ENCODE measurements at regions not wholly inside any gene's neighbourhood (a gene's known extent, or its start where the extent isn't known, plus 50 kb on each side); places are given as distances from the start of the nearest gene placed in this dataset.

DNA sequence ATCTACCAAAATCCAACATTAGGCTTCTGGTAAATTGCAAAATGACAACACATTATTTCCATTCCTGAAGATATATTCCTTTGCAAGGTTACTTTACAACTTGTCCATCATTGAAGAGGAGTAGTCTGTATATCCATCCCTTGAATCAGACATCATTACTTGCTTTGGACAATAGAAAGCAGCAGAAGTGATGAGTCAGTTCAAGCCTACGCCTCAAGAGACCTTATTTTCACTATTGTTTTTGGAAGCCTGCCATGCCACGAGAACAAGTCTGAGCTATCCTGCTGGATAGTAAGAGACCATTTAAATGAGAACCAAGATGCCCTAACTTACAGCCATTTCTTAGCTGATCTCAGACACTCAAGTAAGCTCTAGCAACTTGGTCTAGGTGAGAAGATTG is 246.0 kb upstream of the HHIP start:
- no peaks in the 10 kb centered on the region for H3K27me3 ChIP-seq
- no peaks in the 10 kb centered on the region for H3K4me1 ChIP-seq
- intact Hi-C loops (cut with DNase I) = no loop called here
- no peak for TF ChIP-seq CTCF (IDR thresholded peaks at IDR 0.05)
- H3K27ac ChIP-seq = no peak overlapping the region
- H3K36me3 ChIP-seq = no peaks in the 10 kb centered on the region
- no peak overlapping the region for H3K4me3 ChIP-seq
- no peak overlapping the region for H3K9ac ChIP-seq (ENCODE audit: low read depth in 2 of 2, low read length in 2 of 2)
- no peak for DNase-seq
- H3K9me3 ChIP-seq = no peaks in the 10 kb centered on the region

DNA sequence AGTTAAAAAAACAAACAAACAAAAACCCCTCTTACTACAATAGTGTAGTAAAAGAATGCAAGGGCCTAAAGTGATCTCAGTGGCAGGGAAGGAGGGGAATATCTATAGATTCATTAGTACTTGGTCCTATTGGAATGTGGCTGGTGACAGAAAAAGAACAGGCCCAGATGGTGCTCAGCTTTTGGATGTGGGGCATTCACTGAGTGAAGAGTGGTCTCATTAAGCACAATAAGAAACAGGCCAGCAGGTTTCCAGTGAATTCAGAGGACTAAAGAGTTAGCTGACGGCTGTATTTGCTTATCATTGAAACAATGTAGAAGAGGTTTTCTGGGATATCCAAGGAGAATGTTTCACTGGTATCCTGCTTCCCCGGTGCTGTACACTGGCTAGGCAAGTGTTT is 243.8 kb upstream of the HHIP start:
- intact Hi-C loops (cut with DNase I) = no loop called here
- no peak overlapping the region for H3K9ac ChIP-seq (ENCODE audit: low read depth in 2 of 2, low read length in 2 of 2)
- no peaks in the 10 kb centered on the region for H3K9me3 ChIP-seq
- TF ChIP-seq CTCF (IDR thresholded peaks at IDR 0.05) = no peak
- H3K4me1 ChIP-seq = no peaks in the 10 kb centered on the region
- no peaks in the 10 kb centered on the region for H3K36me3 ChIP-seq
- H3K4me3 ChIP-seq = no peak overlapping the region
- no peak for DNase-seq
- H3K27ac ChIP-seq = no peak overlapping the region
- no peaks in the 10 kb centered on the region for H3K27me3 ChIP-seq

DNA sequence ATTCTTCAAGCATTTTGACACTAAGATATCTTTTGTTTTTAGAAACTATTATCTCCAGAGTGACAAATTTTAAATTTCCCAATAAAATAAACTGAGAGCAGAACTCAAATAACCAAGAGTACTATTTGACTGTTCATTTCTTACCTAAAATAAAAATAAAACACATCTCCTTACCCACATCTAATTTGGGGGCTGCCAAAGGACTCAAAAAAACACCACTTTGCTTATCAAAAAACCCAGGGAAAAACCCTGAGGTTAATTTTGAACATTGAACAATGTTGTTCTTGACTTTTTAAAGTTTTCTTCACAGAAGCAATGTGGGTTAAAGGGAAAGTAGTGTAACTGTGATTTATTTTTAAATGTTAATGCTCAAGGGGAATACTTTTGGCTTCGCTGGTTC is 243.0 kb upstream of the HHIP start:
- no peaks in the 10 kb centered on the region for H3K27me3 ChIP-seq
- H3K4me3 ChIP-seq = no peak overlapping the region
- intact Hi-C loops (cut with DNase I) = no loop called here
- no peak for DNase-seq
- H3K9ac ChIP-seq (ENCODE audit: low read depth in 2 of 2, low read length in 2 of 2) = no peak overlapping the region
- H3K4me1 ChIP-seq = no peaks in the 10 kb centered on the region
- no peaks in the 10 kb centered on the region for H3K36me3 ChIP-seq
- no peak for TF ChIP-seq CTCF (IDR thresholded peaks at IDR 0.05)
- H3K9me3 ChIP-seq = no peaks in the 10 kb centered on the region
- H3K27ac ChIP-seq = no peak overlapping the region

- DNase-seq = no peak
- no peaks in the 10 kb centered on the region for H3K9me3 ChIP-seq
- H3K27ac ChIP-seq = no peak overlapping the region
- no peak for TF ChIP-seq CTCF (IDR thresholded peaks at IDR 0.05)
- no peaks in the 10 kb centered on the region for H3K27me3 ChIP-seq
- H3K4me1 ChIP-seq = no peaks in the 10 kb centered on the region
- no peak overlapping the region for H3K9ac ChIP-seq (ENCODE audit: low read depth in 2 of 2, low read length in 2 of 2)
- no peaks in the 10 kb centered on the region for H3K36me3 ChIP-seq
- no peak overlapping the region for H3K4me3 ChIP-seq
- intact Hi-C loops (cut with DNase I) = no loop called here
Measured at GRCh38 chr4:144403893-144404292, 242.1 kb upstream of the HHIP start.

DNA sequence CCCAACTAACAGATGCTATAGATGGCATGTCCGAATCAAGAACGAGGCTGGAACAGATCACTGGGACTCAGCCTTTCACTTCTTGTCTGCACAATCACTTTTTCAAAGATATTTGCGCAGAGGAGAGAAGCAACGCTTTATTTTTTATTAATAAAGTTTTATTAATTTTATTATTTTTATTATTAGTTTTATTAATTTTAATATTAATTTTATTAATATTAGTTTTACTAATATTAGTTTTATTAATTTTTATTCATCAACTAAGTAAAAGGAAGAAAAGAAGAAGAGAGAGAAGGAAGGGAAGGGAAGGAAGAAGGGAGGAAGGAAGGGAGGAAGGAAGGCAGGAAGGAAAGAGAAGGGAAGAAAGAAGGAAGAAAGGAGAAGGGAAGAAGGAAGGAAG is 236.4 kb upstream of the HHIP start:
- no peak overlapping the region for H3K4me3 ChIP-seq
- H3K4me1 ChIP-seq = no peaks in the 10 kb centered on the region
- no peak for DNase-seq
- no peaks in the 10 kb centered on the region for H3K9me3 ChIP-seq
- H3K9ac ChIP-seq (ENCODE audit: low read depth in 2 of 2, low read length in 2 of 2) = no peak overlapping the region
- H3K36me3 ChIP-seq = no peaks in the 10 kb centered on the region
- H3K27me3 ChIP-seq = no peaks in the 10 kb centered on the region
- no peak for TF ChIP-seq CTCF (IDR thresholded peaks at IDR 0.05)
- intact Hi-C loops (cut with DNase I) = no loop called here
- no peak overlapping the region for H3K27ac ChIP-seq

- DNase-seq = no peak
- Histone ChIP-seq H3K9me3 (no peaks in the 10 kb centered on the region), H3K4me3 (no peak overlapping the region), H3K36me3 (no peaks in the 10 kb centered on the region), H3K9ac (ENCODE audit: low read depth in 2 of 2, low read length in 2 of 2) (no peak overlapping the region), H3K27ac (no peak overlapping the region), H3K27me3 (no peaks in the 10 kb centered on the region), H3K4me1 (no peaks in the 10 kb centered on the region)
- TF ChIP-seq CTCF (IDR thresholded peaks at IDR 0.05) = no peak
- intact Hi-C loops (cut with DNase I) = no loop called here
Measured at GRCh38 chr4:144410230-144410783, 235.6 kb upstream of the HHIP start.

All from colonic mucosa (tissue), 4 donors.